HCT116 (cell line): ENCODE measurements at regions not wholly inside any gene's neighbourhood (a gene's known extent, or its start where the extent isn't known, plus 50 kb on each side); places are given as distances from the start of the nearest gene placed in this dataset.

ENCODE experiments used
- ATAC-seq: fragments of 200-7000 bp; cut with Tn5 transposase; 2 replicates; pipeline ENCODE4 v1.9.1; 2020; ENCODE audit warnings: mild to moderate bottlenecking, moderate library complexity
- BruUV-seq: library from RNA; stranded (reverse); fragments of 400-500 nt; replicated peaks from 2 replicates; lab custom pipeline; 2021; lab: Mats Ljungman, UMichigan
- CTCF ChIA-PET: fragments of 300-600 bp; sonication (Branson Sonifier 250); formaldehyde crosslinking; loops from one replicate; lab custom pipeline; 2021; ENCODE audit warnings: antibody characterized with exemption; lab: Charles Lee
- POLR2A ChIA-PET: fragments of 300-600, 350-600 bp; sonication (Branson Sonifier 250); formaldehyde crosslinking; loops from one replicate; lab custom pipeline; 2021; ENCODE audit warnings: antibody characterized with exemption; lab: Charles Lee
- RAD21 ChIA-PET, 2 experiments: fragments of 300-600 bp; sonication (Branson Sonifier 250); formaldehyde crosslinking; loops; one replicate each; lab custom pipeline; 2023; ENCODE audit warnings: low total read pairs in 2 of 2; ENCODE audit not compliant: uncharacterized antibody in 2 of 2, unreplicated experiment in 2 of 2, low non-redundant PET in 1 of 2; lab: Charles Lee
- DNase-seq: peaks from one replicate; pipeline ENCODE4 v3.0.0-alpha.2; 2010; ENCODE audit warnings: low read depth, low spot score
- H2AFZ ChIP-seq: fragments of 200-600 bp; shearing (Covaris generic), sonication (generic); 2 replicates; pipeline ENCODE4 v1.6.1; 2017; ENCODE audit warnings: low read depth, mixed run types, mixed read lengths, antibody characterized with exemption, low read length; ENCODE audit not compliant: poor library complexity, severe bottlenecking
- H3K27ac ChIP-seq: 2 replicates; pipeline ENCODE4 v1.5.1; 2012; ENCODE audit warnings: low read depth, low read length
- H3K27me3 ChIP-seq: fragments of 200-600 bp; sonication (generic); 2 replicates; pipeline ENCODE4 v1.6.1; 2016; ENCODE audit warnings: mixed run types, low read length, mixed read lengths; ENCODE audit not compliant: insufficient read depth
- H3K36me3 ChIP-seq, 2 experiments: fragments of 200-500 bp in 1 of 2; fragments of 200-600 bp in 1 of 2; sonication (Bioruptor generic) in 1 of 2; sonication (generic) in 1 of 2; 2 replicates each; pipeline versions ENCODE4 v1.5.1 to v1.6.1; 2014 to 2016; ENCODE audit warnings: low read length in 2 of 2, inconsistent platforms in 1 of 2, mixed read lengths in 1 of 2, mixed run types in 1 of 2; ENCODE audit not compliant: insufficient read depth in 2 of 2, control insufficient read depth in 1 of 2
- H3K4me1 ChIP-seq, 2 experiments: fragments of 200-600 bp in 1 of 2; sonication (generic) in 1 of 2; 2 replicates each; pipeline versions ENCODE4 v1.5.1 to v1.6.1; 2012 to 2017; ENCODE audit warnings: low read length in 2 of 2, inconsistent platforms in 1 of 2, mild to moderate bottlenecking in 1 of 2, mixed read lengths in 1 of 2, mixed run types in 1 of 2, moderate library complexity in 1 of 2; ENCODE audit not compliant: insufficient read depth in 2 of 2, control insufficient read depth in 1 of 2
- H3K4me2 ChIP-seq: fragments of 200-600 bp; sonication (generic); 2 replicates; pipeline ENCODE4 v1.6.1; 2017; ENCODE audit warnings: mixed run types, low read length, mixed read lengths
- H3K4me3 ChIP-seq, 2 experiments: fragments of 200-600 bp in 1 of 2; sonication (generic) in 1 of 2; replicated peaks in 1 of 2; 2 replicates each; pipeline ENCODE4 v1.5.1; 2011 to 2016; ENCODE audit warnings: low read length in 2 of 2, control low read depth in 1 of 2, low read depth in 1 of 2, mild to moderate bottlenecking in 1 of 2, mixed read lengths in 1 of 2, mixed run types in 1 of 2
- H3K79me2 ChIP-seq: fragments of 200-600 bp; sonication (generic); 2 replicates; pipeline ENCODE4 v1.6.1; 2017; ENCODE audit warnings: mild to moderate bottlenecking, mixed run types, low read length, moderate library complexity, mixed read lengths; ENCODE audit not compliant: insufficient read depth
- H3K9ac ChIP-seq: fragments of 200-600 bp; sonication (generic); 2 replicates; pipeline ENCODE4 v1.6.1; 2016; ENCODE audit warnings: low read length, mixed read lengths
- H3K9me2 ChIP-seq: fragments of 200-600 bp; sonication (generic), shearing (Covaris generic); 2 replicates; pipeline ENCODE4 v1.6.1; 2017; ENCODE audit warnings: mixed run types, mild to moderate bottlenecking, moderate library complexity; ENCODE audit not compliant: insufficient read depth
- H3K9me3 ChIP-seq, 2 experiments: fragments of 200-500 bp in 1 of 2; fragments of 200-600 bp in 1 of 2; sonication (Bioruptor generic) in 1 of 2; sonication (generic) in 1 of 2; 2 replicates each; pipeline ENCODE4 v1.6.1; 2014 to 2017; ENCODE audit warnings: low read length in 2 of 2, mixed read lengths in 2 of 2, inconsistent platforms in 1 of 2, low read depth in 1 of 2, mild to moderate bottlenecking in 1 of 2, mixed run types in 1 of 2, moderate library complexity in 1 of 2; ENCODE audit not compliant: control insufficient read depth in 1 of 2, insufficient read depth in 1 of 2
- H4K20me1 ChIP-seq: fragments of 200-600 bp; sonication (generic), shearing (Covaris generic); 2 replicates; pipeline ENCODE4 v1.6.1; 2017; ENCODE audit warnings: mixed run types, mild to moderate bottlenecking, moderate library complexity; ENCODE audit not compliant: insufficient read depth
- CBX3 ChIP-seq: IDR thresholded peaks from 2 replicates; pipeline ENCODE4 v1.6.1; 2012; ENCODE audit warnings: low read depth
- CEBPB ChIP-seq: IDR thresholded peaks from 2 replicates; pipeline ENCODE4 v1.6.1; 2012; ENCODE audit warnings: low read depth
- EGR1 ChIP-seq: IDR thresholded peaks from 2 replicates; pipeline ENCODE4 v1.6.1; 2012; ENCODE audit warnings: low read depth
- ELF1 ChIP-seq: IDR thresholded peaks from 2 replicates; pipeline ENCODE4 v1.6.1; 2012; ENCODE audit warnings: low read depth, borderline replicate concordance
- EZH2 ChIP-seq: fragments of 200-600 bp; sonication (generic); IDR thresholded peaks from 2 replicates; pipeline ENCODE4 v1.6.1; 2017; ENCODE audit warnings: antibody characterized with exemption, mixed run types
- EZH2phosphoT487 ChIP-seq: fragments of 200-600 bp; IDR thresholded peaks from 2 replicates; pipeline ENCODE4 v1.6.1; 2018; ENCODE audit warnings: antibody characterized with exemption, borderline replicate concordance
- FOSL1 ChIP-seq: IDR thresholded peaks from 2 replicates; pipeline ENCODE4 v1.6.1; 2012; ENCODE audit warnings: low read depth
- POLR2A ChIP-seq: IDR thresholded peaks from 2 replicates; pipeline ENCODE4 v1.7.0; 2011; ENCODE audit warnings: borderline replicate concordance; ENCODE audit not compliant: insufficient read depth, insufficient read length; ENCODE audit errors: extremely low read depth
- POLR2AphosphoS5 ChIP-seq: IDR thresholded peaks from 2 replicates; pipeline ENCODE4 v1.6.1; 2011; ENCODE audit warnings: mild to moderate bottlenecking, low read depth, low read length, moderate library complexity
- SIN3A ChIP-seq: IDR thresholded peaks from 2 replicates; pipeline ENCODE4 v1.6.1; 2012; ENCODE audit warnings: low read depth
- SP1 ChIP-seq: IDR thresholded peaks from 2 replicates; pipeline ENCODE4 v1.6.1; 2012; ENCODE audit warnings: low read depth
- SRF ChIP-seq: IDR thresholded peaks from 2 replicates; pipeline ENCODE4 v1.6.1; 2012; ENCODE audit warnings: low read depth
- TCF7L2 ChIP-seq: IDR thresholded peaks from 2 replicates; pipeline ENCODE4 v1.7.0; 2011; ENCODE audit warnings: borderline replicate concordance, inconsistent platforms; ENCODE audit not compliant: insufficient read depth, insufficient read length; ENCODE audit errors: extremely low read depth
- YY1 ChIP-seq: IDR thresholded peaks from 2 replicates; pipeline ENCODE4 v1.6.1; 2011; ENCODE audit warnings: low read length, low read depth, moderate library complexity, mild to moderate bottlenecking; ENCODE audit not compliant: insufficient replicate concordance; ENCODE audit errors: extremely low read depth
- ZFX ChIP-seq: fragments of 450-650 bp; IDR thresholded peaks from 2 replicates; pipeline ENCODE4 v1.6.1; 2017
- ZNF274 ChIP-seq: fragments of 200-500 bp; sonication (Bioruptor generic); IDR thresholded peaks from 2 replicates; pipeline ENCODE4 v1.6.1; 2014; ENCODE audit warnings: mild to moderate bottlenecking, low read depth, low read length, inconsistent platforms
- intact Hi-C: fragments of 100-400 bp; cut with micrococcal nuclease; formaldehyde crosslinking; loops from 2 replicates; pipeline ENCODE4 v1.10.0; 2022
- TF ChIP-seq, protein P1 (sequence below): IDR thresholded peaks from 2 replicates; pipeline ENCODE4 v1.6.1; 2012; ENCODE audit warnings: low read depth
- TF ChIP-seq, protein P2 (sequence below): IDR thresholded peaks from 2 replicates; pipeline ENCODE4 v1.6.1; 2011; ENCODE audit warnings: mild to moderate bottlenecking, low read length, moderate library complexity; ENCODE audit not compliant: insufficient replicate concordance; ENCODE audit errors: extremely low read depth
- TF ChIP-seq, protein P3 (sequence below): IDR thresholded peaks from 2 replicates; pipeline ENCODE4 v1.6.1; 2012

DNA sequence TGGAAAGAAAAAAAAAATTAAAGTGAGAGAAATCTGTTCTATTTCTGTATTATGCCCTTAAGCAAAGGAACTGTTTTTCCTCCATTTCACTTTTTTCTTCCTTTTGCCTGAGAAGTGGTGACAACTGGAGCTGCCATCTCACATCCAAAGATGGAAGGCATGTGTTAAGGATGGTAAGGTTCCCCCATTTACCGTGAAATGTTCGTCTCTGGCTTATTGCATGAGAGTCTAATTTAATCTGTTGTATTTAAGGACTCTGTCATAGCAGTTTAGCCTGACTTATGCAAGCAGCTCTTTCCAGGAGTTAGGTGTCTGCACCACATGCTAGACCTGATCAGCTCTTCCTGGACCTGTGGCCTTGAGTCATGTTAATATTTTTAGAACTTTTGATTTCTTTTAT, 389.5 kb upstream of the MAP3K7 start:
- CTCF ChIA-PET = no interaction called here
- Histone ChIP-seq H3K4me2 (no peak overlapping the region), H3K27me3 (no peaks in the 10 kb centered on the region), H3K9me2 (no peaks in the 10 kb centered on the region), H3K4me3 (no peak overlapping the region), H3K9me3 (no peaks in the 10 kb centered on the region), H2AFZ (no peak overlapping the region), H3K27ac (no peak overlapping the region), H3K79me2 (no peaks in the 10 kb centered on the region), H3K9ac (no peak overlapping the region), H3K4me1 (no peaks in the 10 kb centered on the region), H4K20me1 (no peaks in the 10 kb centered on the region), H3K36me3 (no peaks in the 10 kb centered on the region)
- TF ChIP-seq, protein P1, sequence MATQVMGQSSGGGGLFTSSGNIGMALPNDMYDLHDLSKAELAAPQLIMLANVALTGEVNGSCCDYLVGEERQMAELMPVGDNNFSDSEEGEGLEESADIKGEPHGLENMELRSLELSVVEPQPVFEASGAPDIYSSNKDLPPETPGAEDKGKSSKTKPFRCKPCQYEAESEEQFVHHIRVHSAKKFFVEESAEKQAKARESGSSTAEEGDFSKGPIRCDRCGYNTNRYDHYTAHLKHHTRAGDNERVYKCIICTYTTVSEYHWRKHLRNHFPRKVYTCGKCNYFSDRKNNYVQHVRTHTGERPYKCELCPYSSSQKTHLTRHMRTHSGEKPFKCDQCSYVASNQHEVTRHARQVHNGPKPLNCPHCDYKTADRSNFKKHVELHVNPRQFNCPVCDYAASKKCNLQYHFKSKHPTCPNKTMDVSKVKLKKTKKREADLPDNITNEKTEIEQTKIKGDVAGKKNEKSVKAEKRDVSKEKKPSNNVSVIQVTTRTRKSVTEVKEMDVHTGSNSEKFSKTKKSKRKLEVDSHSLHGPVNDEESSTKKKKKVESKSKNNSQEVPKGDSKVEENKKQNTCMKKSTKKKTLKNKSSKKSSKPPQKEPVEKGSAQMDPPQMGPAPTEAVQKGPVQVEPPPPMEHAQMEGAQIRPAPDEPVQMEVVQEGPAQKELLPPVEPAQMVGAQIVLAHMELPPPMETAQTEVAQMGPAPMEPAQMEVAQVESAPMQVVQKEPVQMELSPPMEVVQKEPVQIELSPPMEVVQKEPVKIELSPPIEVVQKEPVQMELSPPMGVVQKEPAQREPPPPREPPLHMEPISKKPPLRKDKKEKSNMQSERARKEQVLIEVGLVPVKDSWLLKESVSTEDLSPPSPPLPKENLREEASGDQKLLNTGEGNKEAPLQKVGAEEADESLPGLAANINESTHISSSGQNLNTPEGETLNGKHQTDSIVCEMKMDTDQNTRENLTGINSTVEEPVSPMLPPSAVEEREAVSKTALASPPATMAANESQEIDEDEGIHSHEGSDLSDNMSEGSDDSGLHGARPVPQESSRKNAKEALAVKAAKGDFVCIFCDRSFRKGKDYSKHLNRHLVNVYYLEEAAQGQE = no peak
- TF ChIP-seq POLR2A = no peak
- TF ChIP-seq POLR2AphosphoS5 = no peak
- TF ChIP-seq SIN3A = no peak
- no peak for TF ChIP-seq CBX3
- TF ChIP-seq EZH2 = no peak
- TF ChIP-seq ELF1 = no peak
- TF ChIP-seq CEBPB = no peak
- no peak for TF ChIP-seq YY1
- TF ChIP-seq, protein P2, sequence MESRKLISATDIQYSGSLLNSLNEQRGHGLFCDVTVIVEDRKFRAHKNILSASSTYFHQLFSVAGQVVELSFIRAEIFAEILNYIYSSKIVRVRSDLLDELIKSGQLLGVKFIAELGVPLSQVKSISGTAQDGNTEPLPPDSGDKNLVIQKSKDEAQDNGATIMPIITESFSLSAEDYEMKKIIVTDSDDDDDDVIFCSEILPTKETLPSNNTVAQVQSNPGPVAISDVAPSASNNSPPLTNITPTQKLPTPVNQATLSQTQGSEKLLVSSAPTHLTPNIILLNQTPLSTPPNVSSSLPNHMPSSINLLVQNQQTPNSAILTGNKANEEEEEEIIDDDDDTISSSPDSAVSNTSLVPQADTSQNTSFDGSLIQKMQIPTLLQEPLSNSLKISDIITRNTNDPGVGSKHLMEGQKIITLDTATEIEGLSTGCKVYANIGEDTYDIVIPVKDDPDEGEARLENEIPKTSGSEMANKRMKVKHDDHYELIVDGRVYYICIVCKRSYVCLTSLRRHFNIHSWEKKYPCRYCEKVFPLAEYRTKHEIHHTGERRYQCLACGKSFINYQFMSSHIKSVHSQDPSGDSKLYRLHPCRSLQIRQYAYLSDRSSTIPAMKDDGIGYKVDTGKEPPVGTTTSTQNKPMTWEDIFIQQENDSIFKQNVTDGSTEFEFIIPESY = no peak
- no peak for TF ChIP-seq FOSL1
- TF ChIP-seq EZH2phosphoT487 = no peak
- no peak for TF ChIP-seq TCF7L2
- no peak for TF ChIP-seq SRF
- TF ChIP-seq SP1 = no peak
- TF ChIP-seq ZNF274 = no peak
- no peak for TF ChIP-seq EGR1
- TF ChIP-seq, protein P3, sequence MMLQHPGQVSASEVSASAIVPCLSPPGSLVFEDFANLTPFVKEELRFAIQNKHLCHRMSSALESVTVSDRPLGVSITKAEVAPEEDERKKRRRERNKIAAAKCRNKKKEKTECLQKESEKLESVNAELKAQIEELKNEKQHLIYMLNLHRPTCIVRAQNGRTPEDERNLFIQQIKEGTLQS = no peak
- no peak for TF ChIP-seq ZFX
- no peak for ATAC-seq
- RAD21 ChIA-PET = no interaction called here
- DNase-seq = no peak
- intact Hi-C loops = no loop called here
- POLR2A ChIA-PET = no interaction called here
- no TSS peak for BruUV-seq
